ENCODE measurements at regions not wholly inside any gene's neighbourhood (a gene's known extent, or its start where the extent isn't known, plus 50 kb on each side); places are given as distances from the start of the nearest gene placed in this dataset.

- H3K4me3 ChIP-seq (ENCODE audit: low read depth, low read length) = no peak overlapping the region
- no peak for DNase-seq (ENCODE audit: low read depth)
- no peak for TF ChIP-seq CTCF (conservative IDR thresholded peaks at IDR 0.05; ENCODE audit: low read depth, low read length)
Observed at GRCh38 chr22:47569389-47570299, 807.2 kb downstream of the TBC1D22A start.

- TF ChIP-seq CTCF (conservative IDR thresholded peaks at IDR 0.05; ENCODE audit: low read depth, low read length) = no peak
- no peak overlapping the region for H3K4me3 ChIP-seq (ENCODE audit: low read depth, low read length)
- DNase-seq (ENCODE audit: low read depth) = no peak
Observed at GRCh38 chr22:47568700-47569099, 806.2 kb downstream of the TBC1D22A start.

GRCh38 chr22:47567126-47568090 is 805.0 kb downstream of the TBC1D22A start:
- DNase-seq (ENCODE audit: low read depth) = no peak
- no peak overlapping the region for H3K4me3 ChIP-seq (ENCODE audit: low read depth, low read length)
- TF ChIP-seq CTCF (conservative IDR thresholded peaks at IDR 0.05; ENCODE audit: low read depth, low read length) = no peak

GRCh38 chr22:47566491-47566890 is 804.0 kb downstream of the TBC1D22A start:
- TF ChIP-seq CTCF (conservative IDR thresholded peaks at IDR 0.05; ENCODE audit: low read depth, low read length) = no peak
- no peak for DNase-seq (ENCODE audit: low read depth)
- no peak overlapping the region for H3K4me3 ChIP-seq (ENCODE audit: low read depth, low read length)

GRCh38 chr22:47565607-47566006 is 803.2 kb downstream of the TBC1D22A start:
- no peak overlapping the region for H3K4me3 ChIP-seq (ENCODE audit: low read depth, low read length)
- no peak for DNase-seq (ENCODE audit: low read depth)
- no peak for TF ChIP-seq CTCF (conservative IDR thresholded peaks at IDR 0.05; ENCODE audit: low read depth, low read length)

- TF ChIP-seq CTCF (conservative IDR thresholded peaks at IDR 0.05; ENCODE audit: low read depth, low read length) = no peak
- DNase-seq (ENCODE audit: low read depth) = no peak
- no peak overlapping the region for H3K4me3 ChIP-seq (ENCODE audit: low read depth, low read length)
Observed at GRCh38 chr22:47564651-47565434, 802.4 kb downstream of the TBC1D22A start.
